HepG2 (cell line): ENCODE measurements at regions not wholly inside any gene's neighbourhood (a gene's known extent, or its start where the extent isn't known, plus 50 kb on each side); places are given as distances from the start of the nearest gene placed in this dataset.

Experiments used
- ATAC-seq: fragments of 200-7000 bp; cut with Tn5 transposase; 3 replicates; pipeline ENCODE4 v1.9.1; 2020; ENCODE audit warnings: mild to moderate bottlenecking, moderate library complexity
- BruUV-seq: library from RNA; stranded (reverse); fragments of 400-500 nt; replicated peaks from 2 replicates; lab custom pipeline; 2021; lab: Mats Ljungman, UMichigan
- CTCF ChIA-PET: fragments of 300-600 bp; formaldehyde crosslinking; extraction: SDS; loops from one replicate; lab custom pipeline; 2021; ENCODE audit warnings: low total read pairs, inconsistent platforms, low intra/inter-chr PET ratio; lab: Yijun Ruan, JAX
- POLR2A ChIA-PET: fragments of 350-600 bp; sonication (Branson Sonifier 250); formaldehyde crosslinking; loops from one replicate; lab custom pipeline; 2020; ENCODE audit warnings: antibody characterized with exemption, inconsistent platforms; lab: Yijun Ruan, JAX
- DNase-seq: peaks from one replicate; pipeline ENCODE4 v3.0.0-alpha.2; 2015; ENCODE audit warnings: low spot score
- FAIRE-seq: peaks from 3 replicates; lab custom pipeline; 2011; peaks lifted over from hg19 to GRCh38; lab: Jason Lieb, UNC
- H2AFZ ChIP-seq: one replicate; pipeline ENCODE4 v1.6.1; 2011; ENCODE audit warnings: low read length, inconsistent platforms
- H3K27ac ChIP-seq: fragments of 300-600 bp; 3 replicates; pipeline ENCODE4 v1.8.0; 2011; ENCODE audit warnings: mixed run types, mild to moderate bottlenecking, mixed read lengths, low read length, inconsistent platforms; ENCODE audit not compliant: insufficient read depth; ENCODE audit errors: extremely low read length
- H3K27me3 ChIP-seq, 2 experiments: fragments of 200-600 bp in 1 of 2; 2 replicates in 1 of 2; 3 replicates in 1 of 2; pipeline versions ENCODE4 v1.6.0 to v1.8.0; 2011; ENCODE audit warnings: low read length in 2 of 2, mild to moderate bottlenecking in 2 of 2, moderate library complexity in 2 of 2, inconsistent platforms in 1 of 2; ENCODE audit not compliant: insufficient read depth in 2 of 2, control insufficient read depth in 1 of 2
- H3K36me3 ChIP-seq, 2 experiments: fragments of 200-600 bp in 1 of 2; replicated peaks in 1 of 2; 2 replicates in 1 of 2; 3 replicates in 1 of 2; pipeline versions ENCODE4 v1.5.1 to v1.8.0; 2011; ENCODE audit warnings: low read length in 2 of 2, inconsistent platforms in 1 of 2; ENCODE audit not compliant: insufficient read depth in 2 of 2, control insufficient read depth in 1 of 2
- H3K4me1 ChIP-seq: 2 replicates; pipeline ENCODE4 v1.5.1; 2012; ENCODE audit warnings: low read length, inconsistent platforms; ENCODE audit not compliant: insufficient read depth
- H3K4me2 ChIP-seq: 2 replicates; pipeline ENCODE4 v1.6.0; 2011; ENCODE audit warnings: low read depth, low read length, inconsistent platforms
- H3K4me3 ChIP-seq, 3 experiments: fragments of 200-600 bp in 1 of 3; sonication (generic), shearing (Covaris generic) in 1 of 3; replicated peaks in 1 of 3; 2 replicates each; pipeline ENCODE4 v1.5.1; 2011 to 2016; ENCODE audit warnings: low read length in 3 of 3, inconsistent platforms in 2 of 3, low read depth in 2 of 3, mild to moderate bottlenecking in 2 of 3, control low read depth in 1 of 3, mixed read lengths in 1 of 3; ENCODE audit not compliant: insufficient read depth in 1 of 3
- H3K79me2 ChIP-seq: one replicate; pipeline ENCODE4 v1.6.1; 2011; ENCODE audit warnings: low read length, inconsistent platforms; ENCODE audit not compliant: insufficient read depth
- H3K9ac ChIP-seq: 2 replicates; pipeline ENCODE4 v1.6.0; 2011; ENCODE audit warnings: mild to moderate bottlenecking, low read depth, low read length, inconsistent platforms; ENCODE audit not compliant: insufficient read depth
- H3K9me3 ChIP-seq: 2 replicates; pipeline ENCODE4 v1.5.1; 2012; ENCODE audit warnings: mild to moderate bottlenecking, low read length
- H4K20me1 ChIP-seq: 2 replicates; pipeline ENCODE4 v1.6.0; 2011; ENCODE audit warnings: inconsistent platforms, mild to moderate bottlenecking, low read length, moderate library complexity; ENCODE audit not compliant: insufficient read depth
- GATAD1 ChIP-seq: IDR thresholded peaks from 2 replicates; pipeline ENCODE4 v1.6.1; 2016; ENCODE audit warnings: missing genetic modification reagents, missing compliant biosample characterization
- HES4 ChIP-seq: sonication (generic); formaldehyde crosslinking; IDR thresholded peaks from 2 replicates; pipeline ENCODE4 v1.9.0; 2021; ENCODE audit warnings: mild to moderate bottlenecking, missing genetic modification reagents, borderline replicate concordance
- HNRNPH1 ChIP-seq: fragments of 200-400 bp; formaldehyde crosslinking; optimal IDR thresholded peaks from 2 replicates; pipeline ENCODE3; 2017; ENCODE audit warnings: mild to moderate bottlenecking, low read depth, low read length
- ISX ChIP-seq: sonication (generic); formaldehyde crosslinking; conservative IDR thresholded peaks from 2 replicates; pipeline ENCODE4 v1.5.0; 2020; ENCODE audit warnings: missing genetic modification reagents
- NCOR1 ChIP-seq: fragments of 200-600 bp; sonication (generic); IDR thresholded peaks from 2 replicates; pipeline ENCODE4 v1.7.0; 2017; ENCODE audit warnings: antibody characterized with exemption, low read length, borderline replicate concordance
- RAD51 ChIP-seq: fragments of 450-650 bp; IDR thresholded peaks from 2 replicates; pipeline ENCODE4 v1.6.1; 2016; ENCODE audit warnings: borderline replicate concordance
- ZFP36L2 ChIP-seq: sonication (generic); formaldehyde crosslinking; IDR thresholded peaks from 2 replicates; pipeline ENCODE4 v1.4.0; 2020; ENCODE audit warnings: missing genetic modification reagents
- ZNF354B ChIP-seq: sonication (generic); formaldehyde crosslinking; IDR thresholded peaks from 2 replicates; pipeline ENCODE4 v1.8.0; 2022; ENCODE audit warnings: mild to moderate bottlenecking, missing genetic modification reagents
- ZNF44 ChIP-seq: sonication (generic); formaldehyde crosslinking; IDR thresholded peaks from 2 replicates; pipeline ENCODE4 v1.5.1; 2020; ENCODE audit warnings: mild to moderate bottlenecking, missing genetic modification reagents
- ZNF589 ChIP-seq: sonication (generic); formaldehyde crosslinking; conservative IDR thresholded peaks from 2 replicates; pipeline ENCODE4 v1.8.0; 2022; ENCODE audit warnings: mild to moderate bottlenecking, moderate library complexity, missing genetic modification reagents
- ZNF678 ChIP-seq: sonication (generic); formaldehyde crosslinking; IDR thresholded peaks from 2 replicates; pipeline ENCODE4 v1.4.0; 2020; ENCODE audit warnings: mild to moderate bottlenecking, missing genetic modification reagents
- WGBS: methylation state at CpG from one replicate; pipeline ENCODE4 v1.1.6; 2017; ENCODE audit warnings: low lambda C conversion rate; 5-methylcytosine and 5-hydroxymethylcytosine counted together
- in situ Hi-C: cut with HindIII; loops from 2 replicates; pipeline ENCODE4 v1.10.0; 2017; ENCODE audit warnings: low pct_unique_long_range_greater_than_20kb; ENCODE audit not compliant: extremely low pct_ligation_motif_present
- intact Hi-C: fragments of 100-400 bp; cut with micrococcal nuclease; formaldehyde crosslinking; loops from one replicate; pipeline ENCODE4 v1.10.0; 2022; ENCODE audit not compliant: unreplicated experiment
- TF ChIP-seq, protein P1 (sequence below): sonication (generic); formaldehyde crosslinking; IDR thresholded peaks from 2 replicates; pipeline ENCODE4 v1.4.0; 2020; ENCODE audit warnings: mild to moderate bottlenecking, missing genetic modification reagents
- TF ChIP-seq, protein P2 (sequence below): sonication (generic); formaldehyde crosslinking; IDR thresholded peaks from 2 replicates; pipeline ENCODE4 v1.9.0; 2021; ENCODE audit warnings: missing genetic modification reagents, borderline replicate concordance
- TF ChIP-seq, protein P3 (sequence below): sonication (generic); formaldehyde crosslinking; IDR thresholded peaks from 2 replicates; pipeline ENCODE4 v1.9.0; 2022; ENCODE audit warnings: missing genetic modification reagents, mild to moderate bottlenecking, borderline replicate concordance

DNA sequence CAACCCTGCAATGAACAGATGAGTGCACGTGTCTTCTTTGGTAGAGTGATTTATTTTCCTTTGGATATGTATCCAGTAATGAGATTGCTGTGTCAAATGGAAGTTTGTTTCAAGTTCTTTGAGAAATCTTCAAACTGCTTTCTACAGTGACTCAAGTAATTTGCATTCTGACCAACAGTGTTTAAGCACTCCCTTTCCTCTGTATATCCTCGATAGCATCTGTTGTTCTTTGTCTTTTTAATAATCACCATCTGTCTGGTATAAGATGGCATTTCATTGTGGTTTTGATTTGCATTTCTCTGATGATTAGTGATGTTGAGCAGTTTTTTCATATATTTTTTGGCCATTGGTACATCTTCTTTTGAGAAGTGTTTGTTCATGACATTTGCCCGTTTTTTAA lies 1608.3 kb upstream of the ZEB2 start:
- no peaks in the 10 kb centered on the region for H3K36me3 ChIP-seq
- H3K9ac ChIP-seq = no peak overlapping the region
- no peak overlapping the region for H3K27ac ChIP-seq
- no peak overlapping the region for H2AFZ ChIP-seq
- H4K20me1 ChIP-seq = no peaks in the 10 kb centered on the region
- BruUV-seq = no TSS peak
- CTCF ChIA-PET = no interaction called here
- TF ChIP-seq ZNF354B (CRISPR knock-in tag) (no peak), GATAD1 (no peak), HNRNPH1 (no peak)
- TF ChIP-seq, protein P1, sequence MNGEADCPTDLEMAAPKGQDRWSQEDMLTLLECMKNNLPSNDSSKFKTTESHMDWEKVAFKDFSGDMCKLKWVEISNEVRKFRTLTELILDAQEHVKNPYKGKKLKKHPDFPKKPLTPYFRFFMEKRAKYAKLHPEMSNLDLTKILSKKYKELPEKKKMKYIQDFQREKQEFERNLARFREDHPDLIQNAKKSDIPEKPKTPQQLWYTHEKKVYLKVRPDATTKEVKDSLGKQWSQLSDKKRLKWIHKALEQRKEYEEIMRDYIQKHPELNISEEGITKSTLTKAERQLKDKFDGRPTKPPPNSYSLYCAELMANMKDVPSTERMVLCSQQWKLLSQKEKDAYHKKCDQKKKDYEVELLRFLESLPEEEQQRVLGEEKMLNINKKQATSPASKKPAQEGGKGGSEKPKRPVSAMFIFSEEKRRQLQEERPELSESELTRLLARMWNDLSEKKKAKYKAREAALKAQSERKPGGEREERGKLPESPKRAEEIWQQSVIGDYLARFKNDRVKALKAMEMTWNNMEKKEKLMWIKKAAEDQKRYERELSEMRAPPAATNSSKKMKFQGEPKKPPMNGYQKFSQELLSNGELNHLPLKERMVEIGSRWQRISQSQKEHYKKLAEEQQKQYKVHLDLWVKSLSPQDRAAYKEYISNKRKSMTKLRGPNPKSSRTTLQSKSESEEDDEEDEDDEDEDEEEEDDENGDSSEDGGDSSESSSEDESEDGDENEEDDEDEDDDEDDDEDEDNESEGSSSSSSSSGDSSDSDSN (CRISPR knock-in tag) = no peak
- WGBS = 2% methylated on average over 3 of the region's 3 CpGs
- FAIRE-seq (no peak), ATAC-seq (no peak), DNase-seq (no peak)
- H3K4me1 ChIP-seq = peaks cover 6% of the 10 kb centered on the region; the same call in 1 of the 2 replicates
- H3K27me3 ChIP-seq = no peaks in the 10 kb centered on the region
- no peak overlapping the region for H3K4me2 ChIP-seq
- in situ Hi-C loops = no loop called here
- intact Hi-C loops = no loop called here
- H3K79me2 ChIP-seq = no peaks in the 10 kb centered on the region
- H3K9me3 ChIP-seq = no peaks in the 10 kb centered on the region
- POLR2A ChIA-PET = no interaction called here
- no peak overlapping the region for H3K4me3 ChIP-seq

DNA sequence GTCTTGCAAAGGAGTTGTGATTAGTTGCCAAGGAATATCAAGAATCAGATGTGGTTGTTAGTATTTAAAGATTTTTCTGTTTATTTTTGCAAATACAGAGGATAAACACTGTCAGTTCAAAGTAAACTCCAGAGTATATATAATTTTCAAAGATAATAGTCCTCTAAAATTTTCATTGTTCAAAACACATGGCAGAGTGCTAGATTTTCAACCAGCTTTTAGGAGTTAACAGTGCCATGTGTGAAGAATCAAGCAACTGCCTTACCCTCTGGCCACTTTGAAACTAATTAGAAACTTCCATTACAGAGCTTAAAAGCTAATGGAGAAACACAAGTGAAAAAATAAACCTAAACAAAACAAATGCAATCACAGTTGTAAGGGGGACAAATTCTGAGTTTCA lies 1605.6 kb upstream of the ZEB2 start:
- BruUV-seq = no TSS peak
- DNase-seq (no peak), FAIRE-seq (no peak), ATAC-seq (no peak)
- Histone ChIP-seq H3K9ac (no peak overlapping the region), H4K20me1 (no peaks in the 10 kb centered on the region), H2AFZ (no peak overlapping the region), H3K79me2 (no peaks in the 10 kb centered on the region), H3K4me3 (no peak overlapping the region), H3K36me3 (no peaks in the 10 kb centered on the region), H3K4me2 (no peak overlapping the region), H3K27ac (no peak overlapping the region), H3K9me3 (no peaks in the 10 kb centered on the region), H3K4me1 (no peaks in the 10 kb centered on the region; the same call in 1 of the 2 replicates), H3K27me3 (no peaks in the 10 kb centered on the region)
- ChIA-PET POLR2A (no interaction called here), CTCF (no interaction called here)
- intact Hi-C loops (no loop called here), in situ Hi-C loops (no loop called here)
- no peak for TF ChIP-seq NCOR1
- no peak for TF ChIP-seq ZFP36L2 (CRISPR knock-in tag)
- TF ChIP-seq ISX (CRISPR knock-in tag) = no peak
- no peak for TF ChIP-seq RAD51
- no peak for TF ChIP-seq ZNF678 (CRISPR knock-in tag)
- no peak for TF ChIP-seq ZNF589 (CRISPR knock-in tag)
- TF ChIP-seq, protein P2, sequence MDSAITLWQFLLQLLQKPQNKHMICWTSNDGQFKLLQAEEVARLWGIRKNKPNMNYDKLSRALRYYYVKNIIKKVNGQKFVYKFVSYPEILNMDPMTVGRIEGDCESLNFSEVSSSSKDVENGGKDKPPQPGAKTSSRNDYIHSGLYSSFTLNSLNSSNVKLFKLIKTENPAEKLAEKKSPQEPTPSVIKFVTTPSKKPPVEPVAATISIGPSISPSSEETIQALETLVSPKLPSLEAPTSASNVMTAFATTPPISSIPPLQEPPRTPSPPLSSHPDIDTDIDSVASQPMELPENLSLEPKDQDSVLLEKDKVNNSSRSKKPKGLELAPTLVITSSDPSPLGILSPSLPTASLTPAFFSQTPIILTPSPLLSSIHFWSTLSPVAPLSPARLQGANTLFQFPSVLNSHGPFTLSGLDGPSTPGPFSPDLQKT = no peak
- TF ChIP-seq ZNF44 (CRISPR knock-in tag) = no peak
- TF ChIP-seq, protein P3, sequence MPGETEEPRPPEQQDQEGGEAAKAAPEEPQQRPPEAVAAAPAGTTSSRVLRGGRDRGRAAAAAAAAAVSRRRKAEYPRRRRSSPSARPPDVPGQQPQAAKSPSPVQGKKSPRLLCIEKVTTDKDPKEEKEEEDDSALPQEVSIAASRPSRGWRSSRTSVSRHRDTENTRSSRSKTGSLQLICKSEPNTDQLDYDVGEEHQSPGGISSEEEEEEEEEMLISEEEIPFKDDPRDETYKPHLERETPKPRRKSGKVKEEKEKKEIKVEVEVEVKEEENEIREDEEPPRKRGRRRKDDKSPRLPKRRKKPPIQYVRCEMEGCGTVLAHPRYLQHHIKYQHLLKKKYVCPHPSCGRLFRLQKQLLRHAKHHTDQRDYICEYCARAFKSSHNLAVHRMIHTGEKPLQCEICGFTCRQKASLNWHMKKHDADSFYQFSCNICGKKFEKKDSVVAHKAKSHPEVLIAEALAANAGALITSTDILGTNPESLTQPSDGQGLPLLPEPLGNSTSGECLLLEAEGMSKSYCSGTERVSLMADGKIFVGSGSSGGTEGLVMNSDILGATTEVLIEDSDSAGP (CRISPR knock-in tag) = no peak
- no peak for TF ChIP-seq HES4 (CRISPR knock-in tag)
